GM23248 (cell line): ENCODE measurements at regions not wholly inside any gene's neighbourhood (a gene's known extent, or its start where the extent isn't known, plus 50 kb on each side); places are given as distances from the start of the nearest gene placed in this dataset.

Source experiments
- EZH2 ChIP-seq: fragments of 200-600 bp; sonication (generic); IDR thresholded peaks from 2 replicates; pipeline ENCODE4 v1.6.1; 2018; ENCODE audit warnings: antibody characterized with exemption, mild to moderate bottlenecking; ENCODE audit not compliant: insufficient read depth, poor library complexity, severe bottlenecking
- EZH2phosphoT487 ChIP-seq: fragments of 200-600 bp; sonication (generic); IDR thresholded peaks from 2 replicates; pipeline ENCODE4 v1.6.1; 2018; ENCODE audit warnings: antibody characterized with exemption, moderate library complexity, mild to moderate bottlenecking, low read depth; ENCODE audit not compliant: insufficient read depth

DNA sequence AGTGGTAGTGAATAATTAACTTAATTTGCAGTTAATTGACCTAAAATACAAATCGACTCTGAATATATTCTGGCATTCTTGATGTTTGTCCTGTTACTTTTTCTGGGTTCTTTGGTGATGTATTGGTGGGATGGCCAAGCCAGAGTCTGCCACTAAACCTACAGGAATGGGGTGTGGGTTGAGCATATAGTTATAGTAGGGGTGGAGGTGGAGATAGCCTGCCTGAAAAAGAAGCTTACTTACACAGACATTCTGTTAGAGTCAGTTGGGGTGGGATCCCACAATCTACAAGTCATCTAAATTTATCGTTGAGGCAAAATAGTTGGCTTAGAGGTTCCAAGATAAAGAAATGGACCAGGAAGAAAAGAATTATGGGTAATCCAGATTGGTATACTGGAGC lies 787.7 kb downstream of the TMTC2 start:
- no peak for TF ChIP-seq EZH2phosphoT487
- no peak for TF ChIP-seq EZH2
